GM19324 (cell line): ENCODE measurements at regions not wholly inside any gene's neighbourhood (a gene's known extent, or its start where the extent isn't known, plus 50 kb on each side); places are given as distances from the start of the nearest gene placed in this dataset.
"Not testable (repeated sequence)": the region's sequence is repeated elsewhere in the genome, so short reads cannot be mapped to it uniquely, and the experiment has no call there.

Source experiments
- ATAC-seq: cut with Tn5 transposase; IDR thresholded peaks from one replicate; pipeline ENCODE4 v1.9.1; 2021; ENCODE audit warnings: mild to moderate bottlenecking, moderate library complexity; ENCODE audit not compliant: unreplicated experiment, low FRiP score

DNA sequence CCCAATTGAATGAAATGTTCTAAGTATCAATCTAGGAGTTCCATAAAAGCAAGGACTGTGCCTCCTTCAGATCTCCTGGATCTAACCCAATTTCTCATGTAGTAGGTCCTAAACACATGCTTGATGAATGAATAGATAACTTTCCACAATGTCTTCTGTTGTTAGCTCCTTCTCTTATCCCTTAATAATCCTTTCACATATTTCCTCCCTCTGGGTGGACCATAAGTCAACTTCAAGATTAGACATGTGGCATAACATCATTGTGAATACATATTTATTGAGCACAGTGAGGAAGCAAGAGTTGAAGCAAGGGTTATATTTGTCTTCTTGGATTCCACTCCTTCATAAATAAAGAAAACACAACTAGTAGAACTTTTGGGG is 108.6 kb upstream of the EGFLAM start:
- no peak for ATAC-seq

DNA sequence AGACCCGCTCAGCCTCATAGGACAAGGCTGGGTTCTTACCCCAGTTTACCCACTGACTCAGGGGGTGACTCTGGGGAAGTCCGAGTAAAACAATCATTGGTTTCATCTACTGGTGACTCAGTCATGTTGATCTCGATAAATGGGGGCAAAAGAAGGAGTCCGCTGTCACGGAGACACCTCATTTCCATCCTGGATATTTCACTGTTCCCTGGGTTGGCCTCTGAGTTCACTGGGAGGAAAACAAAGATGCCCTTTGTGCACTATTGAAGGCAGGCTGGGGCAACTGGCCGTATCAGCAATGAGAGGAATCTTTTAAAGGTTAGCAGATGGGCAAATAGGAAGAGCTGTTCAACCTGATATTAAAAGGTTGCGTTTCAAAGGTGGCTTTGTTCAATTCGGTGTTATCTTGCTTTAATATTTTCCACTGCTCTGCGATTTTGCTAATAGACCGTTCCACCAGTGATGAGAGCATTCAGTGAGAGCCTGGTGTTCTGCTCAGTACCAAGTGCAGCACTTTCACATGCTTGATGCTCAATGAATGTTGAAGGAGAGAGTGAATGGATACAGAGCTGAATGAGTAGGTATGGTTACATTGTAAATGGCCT is 110.2 kb upstream of the EGFLAM start:
- ATAC-seq: no peak

DNA sequence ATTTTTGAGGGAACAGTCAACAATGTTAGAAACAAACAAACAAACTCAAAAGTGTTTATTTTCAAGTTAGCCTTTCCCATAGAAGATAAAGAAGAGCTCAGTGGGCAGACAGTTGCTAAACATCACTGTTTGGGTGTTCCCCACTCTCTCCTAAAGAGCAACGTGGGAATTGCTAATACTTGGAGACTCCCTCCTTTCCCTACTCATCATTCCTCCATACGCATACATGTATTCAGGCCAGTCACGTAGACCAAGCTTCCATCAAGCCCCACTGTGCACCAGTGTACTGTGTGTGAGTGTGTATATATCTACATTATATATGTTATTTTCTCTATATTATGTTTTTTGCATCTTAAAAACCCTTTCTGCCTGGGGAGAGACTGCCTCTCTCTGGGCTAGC is 115.0 kb upstream of the EGFLAM start:
- ATAC-seq: no peak

DNA sequence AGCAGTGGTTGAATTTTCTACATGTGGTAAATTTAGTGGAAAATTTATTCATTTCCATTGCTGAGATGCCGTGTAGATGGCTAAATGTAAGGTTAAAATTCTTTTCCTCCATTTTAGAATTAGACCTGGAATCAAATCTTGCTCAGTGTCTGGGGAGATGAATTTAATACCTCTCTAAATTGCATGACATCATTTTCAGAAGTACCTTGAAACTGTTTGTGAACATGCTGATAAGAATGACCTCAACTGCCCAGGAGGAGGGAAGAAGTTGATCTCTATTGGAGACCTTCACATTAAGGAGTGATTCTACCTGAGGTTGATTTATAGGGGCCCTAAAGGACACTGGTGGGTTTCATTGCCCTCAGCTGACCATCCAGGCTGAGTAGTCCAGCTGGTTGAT is 116.7 kb upstream of the EGFLAM start:
- no peak for ATAC-seq

DNA sequence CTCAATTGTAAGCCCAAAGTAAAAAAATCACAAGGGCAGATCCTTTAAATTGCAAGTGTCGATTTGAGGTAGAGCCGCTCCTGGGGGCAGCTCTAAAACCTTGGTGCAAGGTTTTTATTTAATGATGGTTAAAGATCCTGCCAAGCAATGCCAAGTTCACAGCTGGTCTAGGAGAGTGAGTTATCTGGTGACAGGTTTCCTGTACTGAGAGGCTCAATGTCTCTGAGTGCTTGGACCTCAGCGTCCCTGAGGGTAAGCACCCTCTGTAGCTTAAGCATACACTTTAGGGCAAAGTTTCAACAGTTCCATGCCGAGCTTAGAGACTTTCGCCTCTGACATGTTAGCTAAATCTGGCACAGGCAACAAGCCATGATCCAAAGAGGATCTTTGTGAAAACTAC is 119.8 kb upstream of the EGFLAM start:
- no peak for ATAC-seq

DNA sequence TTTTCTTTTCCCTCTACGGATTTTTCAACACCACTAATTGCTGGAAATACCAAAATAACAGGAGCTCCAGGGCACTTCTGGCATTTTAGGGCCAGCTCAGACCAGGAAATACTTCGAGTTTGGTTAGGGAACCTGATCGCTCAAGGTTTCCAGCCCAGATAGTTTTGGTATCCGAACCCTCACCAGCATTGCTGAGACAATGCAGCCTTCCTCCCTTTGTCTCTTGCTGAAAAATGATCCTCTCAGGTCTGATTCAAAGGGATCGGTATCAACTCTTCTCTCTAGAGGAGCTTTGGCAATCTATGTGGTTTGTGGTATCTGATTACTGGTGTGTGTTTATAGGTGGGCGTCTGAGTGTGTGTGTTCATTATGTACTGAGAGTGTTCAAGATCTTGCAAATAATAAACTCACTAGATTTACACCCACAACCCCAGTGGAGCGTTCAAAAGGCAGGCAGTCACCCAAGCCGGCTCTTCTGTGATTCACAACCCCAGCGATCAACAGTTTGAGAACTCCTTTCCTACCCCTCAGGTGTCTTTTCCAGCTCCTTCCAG is 122.8 kb upstream of the EGFLAM start:
- ATAC-seq: no peak

DNA sequence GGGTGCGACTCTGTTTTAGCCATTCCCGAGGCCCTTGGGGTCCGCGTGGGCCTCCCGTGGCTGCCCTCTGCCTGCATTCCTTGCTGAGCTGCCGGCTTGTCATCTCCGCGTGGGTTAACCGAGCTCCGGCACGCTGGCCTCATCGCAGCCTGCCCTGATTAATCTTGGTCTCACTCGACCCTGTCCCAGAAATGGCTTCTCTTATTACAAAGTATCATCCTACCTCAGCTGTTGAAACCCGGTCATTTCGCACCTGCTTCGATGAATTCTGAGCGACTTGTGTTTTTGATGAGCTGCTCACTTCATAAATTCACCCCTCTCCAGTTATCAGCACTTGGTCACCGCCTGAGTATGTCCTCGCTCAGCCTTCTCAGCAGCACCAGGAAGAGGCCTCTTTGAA is 123.5 kb upstream of the EGFLAM start:
- no peak for ATAC-seq

DNA sequence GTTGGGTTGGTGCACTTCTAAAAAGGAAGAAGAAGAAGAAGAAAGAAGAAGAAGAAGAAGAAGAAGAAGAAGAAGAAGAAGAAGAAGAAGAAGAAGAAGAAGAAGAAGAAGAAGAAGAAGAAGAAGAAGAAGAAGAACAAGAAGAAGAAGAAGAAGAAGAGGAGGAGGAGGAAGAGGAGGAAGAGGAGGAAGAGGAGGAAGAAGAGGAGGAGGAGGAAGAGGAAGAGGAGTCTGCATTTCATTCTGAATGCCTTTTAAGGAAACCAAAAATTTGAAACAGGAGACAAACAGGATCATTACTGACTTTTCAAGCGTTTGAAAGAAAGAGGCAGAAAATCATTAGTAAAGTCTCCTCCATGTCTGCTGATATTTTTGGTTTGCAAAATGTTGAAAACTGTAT is 124.1 kb upstream of the EGFLAM start:
- ATAC-seq: not testable (repeated sequence)

DNA sequence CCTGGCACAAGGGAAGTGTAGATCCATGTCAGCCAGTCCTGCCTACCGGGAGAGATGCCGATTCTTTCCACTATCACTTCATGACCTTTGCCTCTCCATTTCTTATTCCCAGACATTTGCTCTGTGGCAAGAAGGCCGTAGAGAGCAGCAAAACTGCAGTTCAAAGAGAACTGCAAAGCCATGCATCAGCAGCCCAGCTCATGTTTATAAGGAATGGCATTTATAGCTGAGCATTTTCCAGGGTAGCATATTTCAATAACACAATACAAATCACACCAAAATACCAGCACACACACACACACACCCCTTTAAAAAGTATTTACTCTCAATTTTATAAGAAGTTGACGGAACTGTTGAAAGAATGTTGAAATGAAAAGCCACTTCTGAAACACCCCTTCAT is 126.7 kb upstream of the EGFLAM start:
- ATAC-seq: no peak

DNA sequence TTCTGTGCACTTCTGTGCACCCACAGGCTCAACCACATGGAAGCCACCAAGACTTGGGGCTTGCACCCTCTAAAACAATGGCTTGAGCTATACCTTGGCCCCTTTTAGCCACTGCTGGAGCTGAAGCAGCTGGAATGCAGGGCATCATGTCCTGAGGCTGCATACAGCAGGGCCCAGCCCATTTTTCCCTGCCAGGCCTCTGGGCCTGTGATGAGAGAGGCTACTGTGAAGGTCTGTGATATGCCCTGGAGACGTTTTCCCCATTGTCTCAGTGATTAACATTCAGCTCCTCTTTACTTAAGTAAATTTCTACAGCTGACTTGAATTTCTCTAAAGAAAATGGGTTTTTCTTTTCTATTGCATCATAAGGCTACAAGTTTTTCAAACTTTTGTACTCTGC is 134.0 kb upstream of the EGFLAM start:
- ATAC-seq: no peak

DNA sequence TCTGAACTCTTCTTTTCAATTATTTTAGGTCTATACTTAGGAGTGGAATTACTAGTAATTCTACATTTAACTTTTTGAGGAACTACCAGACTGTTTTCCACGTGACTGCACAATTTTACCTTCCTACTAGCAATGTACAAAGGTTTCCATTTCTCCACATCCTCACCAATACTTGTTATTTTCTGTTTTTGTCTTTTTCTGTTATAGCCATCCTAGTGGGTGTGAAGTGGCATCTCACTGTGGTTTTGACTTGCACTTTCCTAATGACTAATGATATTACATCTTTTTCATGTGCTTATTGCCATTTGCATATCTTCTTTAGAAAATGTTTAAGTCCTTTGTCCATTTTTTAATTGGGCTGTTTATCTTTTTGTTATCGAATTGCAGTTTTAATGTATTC is 136.9 kb upstream of the EGFLAM start:
- ATAC-seq: no peak

DNA sequence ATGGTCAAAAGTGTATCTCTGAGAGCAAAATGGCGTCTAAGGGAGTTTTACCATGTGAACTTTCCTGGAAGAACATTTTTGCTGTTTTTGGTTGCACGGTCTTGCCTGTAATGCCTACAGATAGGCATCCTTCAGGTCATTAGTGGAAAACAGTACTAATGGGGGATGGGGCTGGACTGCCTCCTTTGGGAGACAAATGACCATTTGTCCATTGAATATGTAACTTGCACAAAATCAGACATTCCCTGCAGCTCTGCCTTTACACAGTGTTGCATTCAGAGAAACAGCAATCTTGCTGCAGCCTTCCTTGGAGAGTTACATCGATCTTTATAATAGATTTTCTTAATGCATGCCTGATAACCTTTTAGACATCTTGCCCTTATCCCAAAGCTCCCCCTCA is 138.5 kb upstream of the EGFLAM start:
- no peak for ATAC-seq

DNA sequence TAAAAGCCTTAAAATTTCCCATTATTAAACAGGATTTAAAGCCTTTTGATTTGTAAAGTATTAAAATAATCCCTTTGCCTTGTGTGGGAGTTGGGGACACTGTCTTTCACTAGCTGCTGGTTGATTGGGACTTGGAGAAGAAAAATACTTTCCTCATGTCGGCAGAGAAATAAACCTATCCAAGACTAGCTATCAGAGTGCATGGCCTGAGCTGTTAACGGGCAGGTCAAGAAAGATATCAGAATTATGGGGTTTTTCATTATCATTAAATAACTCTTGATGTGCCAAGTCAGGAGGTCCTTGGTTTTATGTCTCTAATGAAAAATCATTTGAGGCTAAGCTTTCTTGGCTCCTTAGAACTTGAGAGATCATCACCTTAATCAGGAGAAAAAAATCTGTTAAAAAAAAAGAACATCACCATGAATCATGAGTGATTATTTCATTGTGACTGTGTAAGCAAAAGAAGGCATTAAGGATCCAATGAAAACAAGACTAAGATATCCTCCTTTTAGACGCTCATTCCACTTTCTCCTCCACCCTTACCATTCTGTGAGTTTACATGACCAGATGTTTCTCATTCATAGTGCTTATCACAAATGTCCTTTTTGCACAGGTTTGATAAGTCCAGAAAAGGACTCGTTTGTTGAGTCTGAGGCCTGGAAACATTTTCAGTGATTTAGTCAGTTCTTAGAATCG is 140.4 kb upstream of the EGFLAM start:
- no peak for ATAC-seq

DNA sequence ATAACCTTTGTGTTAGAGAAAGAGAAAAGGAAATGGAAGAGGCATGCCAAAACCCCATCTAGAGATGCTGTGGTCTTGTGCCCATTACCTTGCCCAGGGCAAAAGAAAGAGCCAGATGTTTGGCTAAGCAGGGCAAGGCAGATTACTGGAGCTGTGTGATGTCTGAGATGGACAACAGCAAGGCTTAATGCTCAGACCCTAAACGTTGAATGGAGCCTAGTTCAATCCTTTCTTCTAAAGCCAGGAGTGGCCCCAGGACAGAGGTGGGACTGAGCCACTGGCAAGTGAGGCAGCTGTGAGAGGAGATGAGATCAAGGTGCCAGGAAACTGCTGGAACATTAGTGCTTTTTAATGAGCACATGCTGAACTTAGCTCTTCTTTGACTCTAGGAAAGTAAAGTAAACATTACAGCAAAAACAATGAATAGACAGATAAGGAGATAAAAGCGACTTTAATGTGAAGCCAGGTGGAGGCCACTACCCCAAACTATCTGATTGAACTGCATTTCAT is 143.0 kb upstream of the EGFLAM start:
- no peak for ATAC-seq

DNA sequence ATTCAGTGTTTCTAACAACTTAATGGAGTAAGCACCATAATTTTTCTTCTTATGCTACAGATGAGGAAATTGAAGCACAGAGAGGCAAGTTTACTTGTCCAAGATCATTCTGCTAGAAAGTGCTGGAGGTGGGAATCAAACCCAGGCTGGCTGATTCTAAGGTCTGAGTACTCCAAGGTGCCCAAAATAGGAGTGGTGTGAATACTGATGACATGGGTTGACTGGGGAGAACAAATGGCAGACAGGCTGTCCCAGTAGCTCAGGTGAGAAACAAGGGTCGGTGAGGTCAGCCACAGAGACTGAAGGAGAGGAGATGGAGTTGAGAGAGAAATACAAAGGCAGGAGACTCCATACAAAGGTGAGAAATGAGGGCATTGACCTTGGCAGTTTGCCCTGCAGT is 144.5 kb upstream of the EGFLAM start:
- ATAC-seq: no peak

DNA sequence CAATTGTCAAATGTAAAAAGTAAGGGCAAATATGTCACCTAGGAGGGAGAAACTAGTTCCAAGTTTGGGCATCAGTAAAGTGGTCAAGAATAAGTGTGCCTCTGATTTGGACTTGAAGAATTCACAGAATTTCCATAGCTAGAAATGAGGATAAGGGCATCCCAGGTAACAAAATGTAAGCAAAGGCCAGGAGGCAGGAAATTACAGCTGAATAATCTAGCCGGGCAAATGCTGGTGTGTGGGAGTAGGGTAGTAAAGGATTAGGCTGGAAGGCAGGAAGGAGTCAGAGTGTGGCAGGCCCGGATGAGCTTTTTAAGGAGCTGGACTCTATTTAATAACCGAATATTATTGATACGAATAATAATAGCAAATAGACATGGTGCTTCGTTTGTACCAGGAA is 144.9 kb upstream of the EGFLAM start:
- no peak for ATAC-seq

DNA sequence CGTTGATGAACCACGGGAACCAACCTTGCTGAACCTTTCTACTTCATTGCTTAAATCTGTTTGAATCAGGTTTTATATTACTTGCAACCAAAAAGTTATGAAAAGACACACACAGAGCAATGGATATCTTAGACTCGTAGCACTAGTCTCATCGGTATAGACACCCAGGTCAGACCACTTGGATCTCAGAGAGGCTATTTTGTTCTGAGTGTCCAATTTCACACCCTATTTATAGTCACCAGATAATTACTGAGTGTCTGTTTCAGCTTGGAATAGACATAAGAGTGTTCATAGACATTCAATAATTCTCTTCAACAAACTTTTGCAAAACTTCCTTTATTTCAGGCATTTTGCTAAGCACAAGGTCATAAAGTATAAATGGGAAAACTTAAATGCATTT is 145.4 kb upstream of the EGFLAM start:
- no peak for ATAC-seq

DNA sequence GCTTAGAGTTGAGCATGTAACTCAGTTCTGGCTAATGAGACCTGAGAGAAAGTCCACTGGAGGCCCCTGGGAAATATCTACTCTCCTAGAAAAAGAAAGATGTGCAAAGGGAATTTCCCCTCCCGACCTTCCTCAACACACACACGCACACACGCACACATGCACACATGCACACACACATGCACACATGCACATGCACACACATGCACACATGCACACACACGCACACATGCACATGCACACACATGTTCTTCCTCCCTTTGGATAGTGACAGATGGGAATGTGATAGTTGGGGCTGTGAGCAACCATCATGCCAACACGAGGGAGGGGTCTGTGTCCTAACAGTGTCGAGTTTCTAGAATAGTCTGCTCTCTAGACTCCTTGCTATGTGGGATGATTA is 148.2 kb upstream of the EGFLAM start:
- no peak for ATAC-seq

DNA sequence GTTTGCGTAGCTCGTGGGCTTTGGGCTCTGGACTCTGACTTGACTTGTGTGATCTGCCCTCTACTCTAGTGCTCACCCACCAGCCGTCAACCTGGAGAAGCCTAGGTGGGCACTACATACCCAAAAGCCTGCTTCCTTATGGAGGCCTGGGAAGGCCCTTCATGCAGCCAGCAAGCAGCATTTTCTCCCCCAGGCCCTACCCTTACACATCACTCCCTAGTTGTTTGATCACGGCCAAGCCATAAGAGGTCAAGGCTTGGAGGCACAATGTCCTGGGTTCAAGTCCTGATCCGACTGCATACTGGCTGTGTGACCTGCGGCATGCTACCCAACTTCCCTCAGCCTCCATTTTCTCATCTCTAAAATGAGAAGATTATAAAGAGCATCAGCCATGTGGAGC is 151.3 kb upstream of the EGFLAM start:
- ATAC-seq: no peak

DNA sequence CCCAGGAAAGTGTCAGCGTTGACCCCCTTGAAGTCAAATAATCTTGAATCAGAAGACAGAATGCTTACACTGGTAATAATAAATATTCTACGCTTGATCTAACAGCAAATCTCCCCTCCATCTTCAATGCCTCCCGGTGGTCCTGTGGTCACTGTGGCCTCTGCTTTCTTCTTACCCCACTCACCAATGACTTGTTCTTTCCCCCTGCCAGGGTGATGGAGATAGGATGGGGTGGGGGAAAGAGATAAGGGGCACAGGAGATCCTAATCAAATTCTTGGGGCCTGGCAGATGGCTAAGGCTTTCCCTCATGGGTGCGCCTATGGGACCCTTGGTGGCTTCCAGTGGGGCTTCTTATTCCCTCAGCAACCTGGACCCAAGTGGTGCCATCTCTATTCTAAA is 152.6 kb upstream of the EGFLAM start:
- ATAC-seq: no peak

DNA sequence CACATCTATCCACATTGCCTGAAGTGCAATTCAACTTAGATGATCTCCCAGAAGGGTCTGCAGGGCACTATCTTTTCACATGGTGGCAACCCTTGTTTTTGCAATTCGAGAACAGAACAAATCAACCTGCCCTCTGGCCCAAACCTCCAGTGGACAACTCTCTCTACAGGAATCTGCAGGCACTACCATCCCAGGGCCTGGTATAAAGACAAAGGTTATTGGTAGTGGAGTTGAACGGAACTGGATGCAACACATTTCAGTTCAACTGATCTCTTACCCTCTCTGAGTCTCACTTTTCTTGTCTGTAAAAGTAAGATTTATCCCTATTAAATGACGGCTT is 153.2 kb upstream of the EGFLAM start:
- no peak for ATAC-seq

DNA sequence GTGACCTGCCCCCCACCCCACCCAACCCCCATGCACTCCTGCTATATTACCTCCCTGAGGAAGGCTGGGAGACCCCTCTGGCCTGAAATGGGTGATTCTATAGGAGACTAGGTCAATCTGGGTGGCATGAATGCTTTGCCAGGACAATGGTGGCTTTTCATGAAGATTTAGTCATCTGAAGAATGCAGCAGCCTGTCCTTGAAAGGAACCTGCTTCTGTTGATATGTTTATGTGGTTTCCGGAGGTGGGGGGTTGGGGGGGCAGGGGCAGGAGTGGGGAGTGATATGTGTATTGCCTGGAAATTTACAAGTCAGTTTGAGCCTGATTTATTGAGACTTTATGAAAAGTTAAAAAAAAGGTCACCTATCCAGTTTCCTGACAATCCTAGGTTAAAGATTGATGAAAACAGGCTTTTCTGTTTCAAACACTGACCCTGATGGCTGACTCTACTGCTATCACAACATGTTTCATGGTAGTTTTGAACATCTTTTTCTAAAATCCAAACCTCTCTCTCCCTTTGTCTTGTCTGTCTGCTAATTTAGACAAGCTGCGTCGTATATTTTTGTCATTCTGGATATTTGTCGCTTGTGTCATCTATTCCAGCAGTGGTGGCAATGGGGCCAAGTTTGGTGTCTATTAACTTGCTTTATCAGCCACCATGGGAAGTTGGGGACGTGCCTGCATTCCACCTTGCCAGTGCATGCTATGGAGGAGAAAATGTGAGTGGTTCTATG is 153.7 kb upstream of the EGFLAM start:
- ATAC-seq: no peak
